ENCODE measurements at regions not wholly inside any gene's neighbourhood (a gene's known extent, or its start where the extent isn't known, plus 50 kb on each side); places are given as distances from the start of the nearest gene placed in this dataset.

- TF ChIP-seq PATZ1 (CRISPR knock-in tag; IDR thresholded peaks at IDR 0.05; ENCODE audit: borderline replicate concordance) (no peak), POU6F1 (CRISPR knock-in tag; IDR thresholded peaks at IDR 0.05; ENCODE audit: borderline replicate concordance, low read depth) (no peak), ZFP30 (CRISPR knock-in tag; IDR thresholded peaks at IDR 0.05) (no peak), TOX (CRISPR knock-in tag; IDR thresholded peaks at IDR 0.05; ENCODE audit: borderline replicate concordance) (no peak), TSHZ2 (CRISPR knock-in tag; IDR thresholded peaks at IDR 0.05) (no peak), TCF4 (CRISPR knock-in tag; IDR thresholded peaks at IDR 0.05; ENCODE audit: borderline replicate concordance) (no peak), ZFP3 (CRISPR knock-in tag; IDR thresholded peaks at IDR 0.05) (no peak)
These were observed 256.8 kb downstream of the QKI start for GRCh38 chr6:163671355-163671754.

Measured in SK-N-SH treated with all-trans-retinoic acid at 6 μM for 48 hours (cell line).